ENCODE measurements at regions not wholly inside any gene's neighbourhood (a gene's known extent, or its start where the extent isn't known, plus 50 kb on each side); places are given as distances from the start of the nearest gene placed in this dataset.

- in situ Hi-C loops (cut with MboI; ENCODE audit: low sequenced_read_pairs in 4 of 4) (no loop called here), intact Hi-C loops (cut with DNase I; ENCODE audit: low total_unique reads) (no loop called here)
- TF ChIP-seq CTCF (IDR thresholded peaks at IDR 0.05 in 4 of 5, conservative IDR thresholded peaks at IDR 0.05 in 1 of 5): no peak
- no peak for TF ChIP-seq POLR2A (IDR thresholded peaks at IDR 0.05)
- Histone ChIP-seq H3K4me1 (no peaks in the 10 kb centered on the region), H3K27me3 (no peaks in the 10 kb centered on the region), H3K27ac (no peak overlapping the region), H3K4me3 (no peak overlapping the region), H3K36me3 (no peaks in the 10 kb centered on the region), H3K9me3 (no peaks in the 10 kb centered on the region)
- ATAC-seq (no peak), DNase-seq (no peak)
Measured at GRCh38 chr11:21634956-21635355, 557.9 kb upstream of the ANO5 start.

- H3K9me3 ChIP-seq: no peaks in the 10 kb centered on the region
- DNase-seq (no peak), ATAC-seq (no peak)
- no peak overlapping the region for H3K27ac ChIP-seq
- TF ChIP-seq CTCF (IDR thresholded peaks at IDR 0.05 in 4 of 5, conservative IDR thresholded peaks at IDR 0.05 in 1 of 5) (no peak), POLR2A (IDR thresholded peaks at IDR 0.05) (no peak)
- H3K4me1 ChIP-seq: no peaks in the 10 kb centered on the region
- no peak overlapping the region for H3K4me3 ChIP-seq
- H3K27me3 ChIP-seq: no peaks in the 10 kb centered on the region
- intact Hi-C loops (cut with DNase I; ENCODE audit: low total_unique reads): no loop called here
- no peaks in the 10 kb centered on the region for H3K36me3 ChIP-seq
- in situ Hi-C loops (cut with MboI; ENCODE audit: low sequenced_read_pairs in 4 of 4): no loop called here
Measured at GRCh38 chr11:21635394-21636145, 557.3 kb upstream of the ANO5 start.

GRCh38 chr11:21636561-21636960, 556.3 kb upstream of the ANO5 start:
- H3K36me3 ChIP-seq: no peaks in the 10 kb centered on the region
- H3K4me3 ChIP-seq: no peak overlapping the region
- TF ChIP-seq POLR2A (IDR thresholded peaks at IDR 0.05): no peak
- TF ChIP-seq CTCF (IDR thresholded peaks at IDR 0.05 in 4 of 5, conservative IDR thresholded peaks at IDR 0.05 in 1 of 5): no peak
- H3K9me3 ChIP-seq: no peaks in the 10 kb centered on the region
- no peak overlapping the region for H3K27ac ChIP-seq
- no peak for ATAC-seq
- no peak for DNase-seq
- no peaks in the 10 kb centered on the region for H3K4me1 ChIP-seq
- in situ Hi-C loops (cut with MboI; ENCODE audit: low sequenced_read_pairs in 4 of 4): no loop called here
- no peaks in the 10 kb centered on the region for H3K27me3 ChIP-seq
- intact Hi-C loops (cut with DNase I; ENCODE audit: low total_unique reads): no loop called here

- no peak overlapping the region for H3K4me3 ChIP-seq
- DNase-seq: no peak
- in situ Hi-C loops (cut with MboI; ENCODE audit: low sequenced_read_pairs in 4 of 4) (no loop called here), intact Hi-C loops (cut with DNase I; ENCODE audit: low total_unique reads) (no loop called here)
- no peak for ATAC-seq
- TF ChIP-seq CTCF (IDR thresholded peaks at IDR 0.05 in 4 of 5, conservative IDR thresholded peaks at IDR 0.05 in 1 of 5) (no peak), POLR2A (IDR thresholded peaks at IDR 0.05) (no peak)
- no peaks in the 10 kb centered on the region for H3K27me3 ChIP-seq
- no peaks in the 10 kb centered on the region for H3K4me1 ChIP-seq
- H3K27ac ChIP-seq: no peak overlapping the region
- no peaks in the 10 kb centered on the region for H3K36me3 ChIP-seq
- no peaks in the 10 kb centered on the region for H3K9me3 ChIP-seq
Measured at GRCh38 chr11:21640491-21640890, 552.4 kb upstream of the ANO5 start.

GRCh38 chr11:21641869-21642268, 551.0 kb upstream of the ANO5 start:
- in situ Hi-C loops (cut with MboI; ENCODE audit: low sequenced_read_pairs in 4 of 4): no loop called here
- Histone ChIP-seq H3K27me3 (no peaks in the 10 kb centered on the region), H3K9me3 (no peaks in the 10 kb centered on the region), H3K36me3 (no peaks in the 10 kb centered on the region), H3K27ac (no peak overlapping the region), H3K4me1 (no peaks in the 10 kb centered on the region), H3K4me3 (no peak overlapping the region)
- TF ChIP-seq CTCF (IDR thresholded peaks at IDR 0.05 in 4 of 5, conservative IDR thresholded peaks at IDR 0.05 in 1 of 5) (no peak), POLR2A (IDR thresholded peaks at IDR 0.05) (no peak)
- ATAC-seq (no peak), DNase-seq (no peak)
- intact Hi-C loops (cut with DNase I; ENCODE audit: low total_unique reads): no loop called here

Measured in gastrocnemius medialis (tissue), 4 donors.